OCI-LY7 (cell line): ENCODE measurements at regions not wholly inside any gene's neighbourhood (a gene's known extent, or its start where the extent isn't known, plus 50 kb on each side); places are given as distances from the start of the nearest gene placed in this dataset.

ENCODE experiments used
- BruUV-seq: library from RNA; stranded (reverse); fragments of 400-500 nt; replicated peaks from 2 replicates; lab custom pipeline; 2021; lab: Mats Ljungman, UMichigan
- CTCF ChIA-PET: fragments of 300-600 bp; sonication (Branson Sonifier 250); formaldehyde crosslinking; loops from one replicate; lab custom pipeline; 2022; ENCODE audit warnings: antibody characterized with exemption; ENCODE audit not compliant: unreplicated experiment; lab: Charles Lee
- POLR2A ChIA-PET: fragments of 300-600 bp; sonication (Branson Sonifier 250); formaldehyde crosslinking; loops from one replicate; lab custom pipeline; 2022; ENCODE audit warnings: antibody characterized with exemption; lab: Charles Lee
- DNase-seq: peaks from one replicate; pipeline ENCODE4 v3.0.0-alpha.2; 2015; ENCODE audit warnings: low spot score
- H2AFZ ChIP-seq: fragments of 200-600 bp; sonication (generic), shearing (Covaris generic); 2 replicates; pipeline ENCODE4 v1.6.1; 2014; ENCODE audit warnings: mild to moderate bottlenecking, antibody characterized with exemption, low read length, moderate library complexity
- H3K27ac ChIP-seq: fragments of 200-600 bp; sonication (generic); 2 replicates; pipeline ENCODE4 v1.5.1; 2014; ENCODE audit warnings: mixed run types, low read depth, mild to moderate bottlenecking, moderate library complexity, low read length, inconsistent platforms; ENCODE audit not compliant: poor library complexity, severe bottlenecking
- H3K36me3 ChIP-seq: fragments of 200-600 bp; sonication (generic); 2 replicates; pipeline ENCODE4 v1.6.1; 2014; ENCODE audit warnings: mild to moderate bottlenecking, antibody characterized with exemption, low read length, moderate library complexity, mixed read lengths; ENCODE audit not compliant: insufficient read depth
- H3K4me1 ChIP-seq: fragments of 200-600 bp; sonication (generic); 2 replicates; pipeline ENCODE4 v1.5.1; 2014; ENCODE audit warnings: mild to moderate bottlenecking, low read length; ENCODE audit not compliant: insufficient read depth, poor library complexity, severe bottlenecking
- H3K4me2 ChIP-seq: fragments of 200-600 bp; sonication (generic); 2 replicates; pipeline ENCODE4 v1.6.1; 2014; ENCODE audit warnings: mild to moderate bottlenecking, low read length
- H3K4me3 ChIP-seq: fragments of 200-600 bp; sonication (generic); 2 replicates; pipeline ENCODE4 v1.5.1; 2014; ENCODE audit warnings: mild to moderate bottlenecking, low read depth, low read length; ENCODE audit not compliant: poor library complexity, severe bottlenecking
- H3K79me2 ChIP-seq: fragments of 200-600 bp; sonication (generic); 2 replicates; pipeline ENCODE4 v1.6.1; 2016; ENCODE audit warnings: low read depth, mild to moderate bottlenecking, low read length, moderate library complexity, mixed read lengths; ENCODE audit not compliant: insufficient read depth
- H3K9me2 ChIP-seq: fragments of 200-600 bp; sonication (generic); 2 replicates; pipeline ENCODE4 v1.6.1; 2016; ENCODE audit warnings: mild to moderate bottlenecking, low read length, mixed read lengths; ENCODE audit not compliant: insufficient read depth
- H3K9me3 ChIP-seq: fragments of 200-600 bp; sonication (generic); 2 replicates; pipeline ENCODE4 v1.6.1; 2014; ENCODE audit warnings: mild to moderate bottlenecking, mixed run types, low read length, mixed read lengths
- H4K20me1 ChIP-seq: fragments of 200-600 bp; sonication (generic); 2 replicates; pipeline ENCODE4 v1.6.1; 2014; ENCODE audit warnings: mild to moderate bottlenecking, antibody characterized with exemption, low read length, moderate library complexity, mixed read lengths; ENCODE audit not compliant: insufficient read depth
- EZH2phosphoT487 ChIP-seq: fragments of 200-600 bp; sonication (generic); IDR thresholded peaks from 2 replicates; pipeline ENCODE4 v1.6.1; 2018; ENCODE audit warnings: low read depth, borderline replicate concordance, mild to moderate bottlenecking, mixed run types, antibody characterized with exemption, low read length, moderate library complexity, mixed read lengths
- intact Hi-C: fragments of 100-400 bp; cut with micrococcal nuclease; formaldehyde crosslinking; loops from one replicate; pipeline ENCODE4 v1.10.0; 2022; ENCODE audit not compliant: unreplicated experiment
- TF ChIP-seq, protein P1 (sequence below): fragments of 200-600 bp; sonication (generic); conservative IDR thresholded peaks from 2 replicates; pipeline ENCODE4 v1.5.1; 2014; ENCODE audit warnings: mild to moderate bottlenecking, antibody characterized with exemption, low read length, moderate library complexity, mixed read lengths

DNA sequence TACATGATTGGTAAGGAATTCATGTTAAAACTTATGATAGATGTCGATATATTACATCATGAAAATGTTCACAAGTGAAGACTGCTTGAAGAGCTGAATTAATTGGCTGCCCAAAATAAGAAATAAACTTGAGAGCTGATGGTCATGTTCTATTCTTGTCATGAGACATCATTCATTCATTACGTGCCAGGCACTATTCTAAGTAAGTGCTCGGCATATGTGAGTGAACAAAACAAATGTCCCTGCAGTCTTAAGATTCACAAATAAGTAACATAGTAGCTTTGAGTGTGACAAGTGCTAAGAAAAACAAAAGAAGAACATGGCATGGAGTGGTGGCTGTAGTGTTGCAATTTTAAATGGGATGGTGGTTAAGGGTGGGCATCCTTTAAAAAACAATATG, 329.3 kb downstream of the SUCLA2 start:
- no TSS peak for BruUV-seq
- Histone ChIP-seq H3K4me3 (no peak overlapping the region), H4K20me1 (no peaks in the 10 kb centered on the region), H3K9me3 (no peaks in the 10 kb centered on the region), H3K79me2 (no peaks in the 10 kb centered on the region), H3K36me3 (no peaks in the 10 kb centered on the region), H3K4me2 (no peak overlapping the region), H3K4me1 (no peaks in the 10 kb centered on the region), H3K9me2 (no peaks in the 10 kb centered on the region), H2AFZ (no peak overlapping the region), H3K27ac (no peak overlapping the region)
- intact Hi-C loops: no loop called here
- TF ChIP-seq EZH2phosphoT487: no peak
- TF ChIP-seq, protein P1, sequence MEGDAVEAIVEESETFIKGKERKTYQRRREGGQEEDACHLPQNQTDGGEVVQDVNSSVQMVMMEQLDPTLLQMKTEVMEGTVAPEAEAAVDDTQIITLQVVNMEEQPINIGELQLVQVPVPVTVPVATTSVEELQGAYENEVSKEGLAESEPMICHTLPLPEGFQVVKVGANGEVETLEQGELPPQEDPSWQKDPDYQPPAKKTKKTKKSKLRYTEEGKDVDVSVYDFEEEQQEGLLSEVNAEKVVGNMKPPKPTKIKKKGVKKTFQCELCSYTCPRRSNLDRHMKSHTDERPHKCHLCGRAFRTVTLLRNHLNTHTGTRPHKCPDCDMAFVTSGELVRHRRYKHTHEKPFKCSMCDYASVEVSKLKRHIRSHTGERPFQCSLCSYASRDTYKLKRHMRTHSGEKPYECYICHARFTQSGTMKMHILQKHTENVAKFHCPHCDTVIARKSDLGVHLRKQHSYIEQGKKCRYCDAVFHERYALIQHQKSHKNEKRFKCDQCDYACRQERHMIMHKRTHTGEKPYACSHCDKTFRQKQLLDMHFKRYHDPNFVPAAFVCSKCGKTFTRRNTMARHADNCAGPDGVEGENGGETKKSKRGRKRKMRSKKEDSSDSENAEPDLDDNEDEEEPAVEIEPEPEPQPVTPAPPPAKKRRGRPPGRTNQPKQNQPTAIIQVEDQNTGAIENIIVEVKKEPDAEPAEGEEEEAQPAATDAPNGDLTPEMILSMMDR: no peak
- CTCF ChIA-PET: no interaction called here
- no peak for DNase-seq
- POLR2A ChIA-PET: no interaction called here

DNA sequence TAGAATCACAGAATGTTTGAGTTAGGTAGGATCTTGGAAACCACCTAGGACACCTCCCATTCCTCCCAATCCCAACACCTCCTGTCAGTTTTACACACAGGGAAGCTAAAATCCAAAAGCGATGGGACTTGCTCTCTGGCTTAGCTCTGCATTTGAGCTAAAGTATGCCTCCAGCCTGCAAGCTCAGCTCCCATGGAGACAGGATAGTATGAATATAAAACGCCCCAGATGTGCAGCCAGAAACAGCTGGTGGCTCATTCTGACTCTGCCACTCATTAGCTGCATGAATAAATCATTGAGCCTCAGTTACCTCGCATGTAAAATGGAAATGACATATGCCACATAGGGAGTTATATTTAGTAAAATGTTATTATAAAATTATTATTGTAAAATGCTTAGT, 336.0 kb downstream of the SUCLA2 start:
- Histone ChIP-seq H3K4me3 (no peak overlapping the region), H3K9me2 (no peaks in the 10 kb centered on the region), H3K36me3 (no peaks in the 10 kb centered on the region), H3K4me1 (no peaks in the 10 kb centered on the region), H3K9me3 (no peaks in the 10 kb centered on the region), H4K20me1 (no peaks in the 10 kb centered on the region), H3K79me2 (no peaks in the 10 kb centered on the region), H3K27ac (no peak overlapping the region), H3K4me2 (no peak overlapping the region), H2AFZ (no peak overlapping the region)
- TF ChIP-seq, protein P1: no peak
- TF ChIP-seq EZH2phosphoT487: no peak
- intact Hi-C loops: no loop called here
- POLR2A ChIA-PET: no interaction called here
- BruUV-seq: no TSS peak
- CTCF ChIA-PET: no interaction called here
- no peak for DNase-seq

DNA sequence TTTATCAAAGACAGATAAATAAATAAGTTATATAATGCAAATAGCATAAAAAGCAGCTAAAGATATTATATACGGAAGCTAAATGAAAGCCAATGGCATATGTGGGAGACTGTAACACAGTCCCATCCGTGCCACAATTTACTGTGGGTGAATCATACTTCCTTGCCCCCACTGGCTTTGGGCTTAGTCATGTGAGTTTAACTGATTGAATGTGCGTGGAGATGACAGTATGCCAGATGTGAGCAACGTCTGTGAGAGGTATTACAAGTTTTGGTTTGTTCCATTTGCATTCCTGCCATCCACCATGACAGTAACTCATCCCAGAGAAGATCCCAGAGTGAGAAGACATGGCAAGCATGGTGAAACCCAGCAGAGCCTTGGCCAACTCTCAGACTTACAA, 340.0 kb downstream of the SUCLA2 start:
- Histone ChIP-seq H3K27ac (no peak overlapping the region), H3K4me3 (no peak overlapping the region), H2AFZ (no peak overlapping the region), H3K4me1 (no peaks in the 10 kb centered on the region), H3K36me3 (no peaks in the 10 kb centered on the region), H4K20me1 (no peaks in the 10 kb centered on the region), H3K4me2 (no peak overlapping the region), H3K79me2 (no peaks in the 10 kb centered on the region), H3K9me3 (no peaks in the 10 kb centered on the region), H3K9me2 (no peaks in the 10 kb centered on the region)
- DNase-seq: no peak
- CTCF ChIA-PET: no interaction called here
- intact Hi-C loops: no loop called here
- POLR2A ChIA-PET: interaction anchor here (0.7 kb wide), 1 partner anchor 281 kb away, joined by 3 read pairs; no protein-coding TSS in a partner anchor
- no peak for TF ChIP-seq EZH2phosphoT487
- TF ChIP-seq, protein P1: no peak
- BruUV-seq: no TSS peak
